Fibroblast of the aortic adventitia (primary cell): ENCODE measurements at regions not wholly inside any gene's neighbourhood (a gene's known extent, or its start where the extent isn't known, plus 50 kb on each side); places are given as distances from the start of the nearest gene placed in this dataset.

Experiments
- DNase-seq: peaks from one replicate; pipeline ENCODE4 v3.0.0-alpha.2; 2010; ENCODE audit warnings: low read depth
- H3K4me3 ChIP-seq: 2 replicates; pipeline ENCODE4 v1.5.1; 2011; ENCODE audit warnings: low read depth, mild to moderate bottlenecking, control low read depth, low read length, moderate library complexity
- CTCF ChIP-seq: IDR thresholded peaks from 2 replicates; pipeline ENCODE4 v1.5.1; 2011; ENCODE audit warnings: mild to moderate bottlenecking, low read length, control low read depth, inconsistent platforms; ENCODE audit not compliant: insufficient read depth

- no peak for TF ChIP-seq CTCF
- no peak for DNase-seq
- no peak overlapping the region for H3K4me3 ChIP-seq
These were observed 276.0 kb downstream of the ENC1 start for GRCh38 chr5:74364507-74364906.

- no peak overlapping the region for H3K4me3 ChIP-seq
- no peak for TF ChIP-seq CTCF
- no peak for DNase-seq
These were observed 276.8 kb downstream of the ENC1 start for GRCh38 chr5:74363603-74364205.

- TF ChIP-seq CTCF, result no peak
- no peak overlapping the region for H3K4me3 ChIP-seq
- DNase-seq, result no peak
These were observed 278.8 kb downstream of the ENC1 start for GRCh38 chr5:74361406-74362358.

- no peak overlapping the region for H3K4me3 ChIP-seq
- peak; percentile 65 for DNase-seq
- no peak for TF ChIP-seq CTCF
These were observed 279.9 kb downstream of the ENC1 start for GRCh38 chr5:74360535-74361210.

- DNase-seq, result no peak
- H3K4me3 ChIP-seq, result no peak overlapping the region
- no peak for TF ChIP-seq CTCF
These were observed 282.7 kb downstream of the ENC1 start for GRCh38 chr5:74357827-74358226.

- no peak for TF ChIP-seq CTCF
- no peak overlapping the region for H3K4me3 ChIP-seq
- no peak for DNase-seq
These were observed 284.4 kb downstream of the ENC1 start for GRCh38 chr5:74356009-74356695.
